K562 (cell line): ENCODE measurements at regions not wholly inside any gene's neighbourhood (a gene's known extent, or its start where the extent isn't known, plus 50 kb on each side); places are given as distances from the start of the nearest gene placed in this dataset.

Experiments used
- ATAC-seq: fragments of 200-7000 bp; cut with Tn5 transposase; 3 replicates; pipeline ENCODE4 v1.9.1; 2020; ENCODE audit warnings: moderate library complexity
- BruUV-seq: library from RNA; stranded (reverse); fragments of 400-500 nt; replicated peaks from 2 replicates; lab custom pipeline; 2021; lab: Mats Ljungman, UMichigan
- CTCF ChIA-PET: fragments of 300-600 bp; formaldehyde crosslinking; extraction: SDS; loops from one replicate; lab custom pipeline; 2021; ENCODE audit warnings: low intra/inter-chr PET ratio; lab: Yijun Ruan, JAX
- POLR2A ChIA-PET: fragments of 300-600, 350-650 bp; sonication (Branson Sonifier 250); formaldehyde crosslinking; extraction: SDS; loops from one replicate; lab custom pipeline; 2021; ENCODE audit warnings: antibody characterized with exemption, inconsistent platforms; lab: Yijun Ruan, JAX
- DNase-seq, 4 experiments: peaks; one replicate each; pipeline versions ENCODE4 v3.0.0 to v3.0.0-alpha.2; 2011 to 2018; ENCODE audit warnings: low spot score in 3 of 4, mixed read lengths in 3 of 4; ENCODE audit errors: extremely low read depth in 1 of 4
- FAIRE-seq: peaks from 2 replicates; lab custom pipeline; 2011; peaks lifted over from hg19 to GRCh38; lab: Jason Lieb, UNC
- H2AFZ ChIP-seq: 2 replicates; pipeline ENCODE4 v1.6.0; 2011; ENCODE audit warnings: low read depth, low read length, control low read depth, inconsistent platforms
- H3K27ac ChIP-seq: fragments of 200-600 bp; 3 replicates; pipeline ENCODE4 v1.8.0; 2011; ENCODE audit warnings: low read depth, mild to moderate bottlenecking, control low read depth, inconsistent platforms, low read length, moderate library complexity, mixed read lengths; ENCODE audit errors: extremely low read depth
- H3K27me3 ChIP-seq, 2 experiments: fragments of 300-600 bp in 1 of 2; 2 replicates in 1 of 2; 3 replicates in 1 of 2; pipeline versions ENCODE4 v1.6.0 to v1.8.0; 2011; ENCODE audit warnings: inconsistent platforms in 2 of 2, low read length in 2 of 2, mild to moderate bottlenecking in 1 of 2, mixed read lengths in 1 of 2, moderate library complexity in 1 of 2; ENCODE audit not compliant: control insufficient read depth in 2 of 2, insufficient read depth in 2 of 2
- H3K36me3 ChIP-seq: fragments of 300-600 bp; 3 replicates; pipeline ENCODE4 v1.8.0; 2011; ENCODE audit warnings: mild to moderate bottlenecking, low read length, inconsistent platforms; ENCODE audit not compliant: control insufficient read depth, insufficient read depth
- H3K4me1 ChIP-seq, 2 experiments: fragments of 200-600 bp in 1 of 2; replicated peaks in 1 of 2; 2 replicates in 1 of 2; 3 replicates in 1 of 2; pipeline versions ENCODE4 v1.5.1 to v1.8.0; 2011; ENCODE audit warnings: inconsistent platforms in 2 of 2, low read length in 2 of 2, mild to moderate bottlenecking in 1 of 2, mixed read lengths in 1 of 2, moderate library complexity in 1 of 2; ENCODE audit not compliant: control insufficient read depth in 2 of 2, insufficient read depth in 2 of 2
- H3K4me2 ChIP-seq: 2 replicates; pipeline ENCODE4 v1.6.1; 2011; ENCODE audit warnings: low read length, control low read depth, inconsistent platforms, mixed read lengths; ENCODE audit not compliant: insufficient read depth
- H3K4me3 ChIP-seq: fragments of 200-600 bp; sonication (generic), shearing (Covaris generic); 2 replicates; pipeline ENCODE4 v1.5.1; 2016; ENCODE audit warnings: control low read depth, inconsistent platforms
- H3K79me2 ChIP-seq: fragments of 200-600 bp; 3 replicates; pipeline ENCODE4 v1.8.0; 2011; ENCODE audit warnings: low read length, inconsistent platforms; ENCODE audit not compliant: control insufficient read depth, insufficient read depth
- H3K9ac ChIP-seq, 2 experiments: 2 replicates each; pipeline versions ENCODE4 v1.6.0 to v1.6.1; 2011; ENCODE audit warnings: low read depth in 2 of 2, low read length in 2 of 2, control low read depth in 1 of 2, inconsistent platforms in 1 of 2, mild to moderate bottlenecking in 1 of 2, mixed read lengths in 1 of 2; ENCODE audit not compliant: insufficient read depth in 1 of 2
- H3K9me1 ChIP-seq: one replicate; pipeline ENCODE4 v1.6.0; 2011; ENCODE audit warnings: inconsistent platforms, mild to moderate bottlenecking, low read length, moderate library complexity; ENCODE audit not compliant: control insufficient read depth, insufficient read depth
- H3K9me3 ChIP-seq: replicated peaks from 2 replicates; pipeline ENCODE4 v1.5.1; 2011; ENCODE audit warnings: low read depth, low read length, inconsistent platforms; ENCODE audit not compliant: control insufficient read depth, insufficient read depth
- H4K20me1 ChIP-seq: replicated peaks from 2 replicates; pipeline ENCODE4 v1.6.1; 2011; ENCODE audit warnings: low read length, inconsistent platforms, mixed read lengths; ENCODE audit not compliant: control insufficient read depth, insufficient read depth
- GMEB1 ChIP-seq: fragments of 250-450 bp; sonication (Bioruptor Pico); IDR thresholded peaks from 2 replicates; pipeline ENCODE4 v1.4.0; 2020; ENCODE audit warnings: mild to moderate bottlenecking
- HDAC3 ChIP-seq: fragments of 450-650 bp; IDR thresholded peaks from 2 replicates; pipeline ENCODE4 v1.6.1; 2018; ENCODE audit warnings: borderline replicate concordance, mild to moderate bottlenecking, moderate library complexity; ENCODE audit not compliant: partially characterized antibody
- HMGN3 ChIP-seq: IDR thresholded peaks from 2 replicates; pipeline ENCODE4 v1.6.1; 2011; ENCODE audit warnings: borderline replicate concordance, low read depth, mild to moderate bottlenecking, mixed read lengths, low read length; ENCODE audit not compliant: insufficient read length; ENCODE audit errors: extremely low read depth
- KHSRP ChIP-seq: fragments of 450-650 bp; IDR thresholded peaks from 2 replicates; pipeline ENCODE4 v1.6.1; 2017
- NFE2L1 ChIP-seq: fragments of 450-650 bp; IDR thresholded peaks from 2 replicates; pipeline ENCODE4 v1.6.1; 2016; ENCODE audit warnings: missing genetic modification characterization, low read depth, mild to moderate bottlenecking, missing compliant biosample characterization, moderate library complexity, borderline replicate concordance
- PREB ChIP-seq: sonication (generic); formaldehyde crosslinking; IDR thresholded peaks from 2 replicates; pipeline ENCODE4 v1.8.1; 2023; ENCODE audit warnings: mild to moderate bottlenecking, missing genetic modification reagents
- RBM17 ChIP-seq: fragments of 200-400 bp; formaldehyde crosslinking; IDR thresholded peaks from 2 replicates; pipeline ENCODE4 v1.6.1; 2017; ENCODE audit warnings: low read depth, mild to moderate bottlenecking, low read length, borderline replicate concordance
- SRSF7 ChIP-seq: fragments of 200-400 bp; formaldehyde crosslinking; optimal IDR thresholded peaks from 2 replicates; pipeline ENCODE3; 2017; ENCODE audit warnings: mild to moderate bottlenecking, low read depth, low read length
- WGBS: fragments of 100-300 bp; shearing (Covaris generic); methylation state at CpG from one replicate; pipeline ENCODE4 v1.1.6; 2016; ENCODE audit warnings: low coverage, mixed read lengths; ENCODE audit not compliant: insufficient coverage; ENCODE audit errors: missing lambda C conversion rate; 5-methylcytosine and 5-hydroxymethylcytosine counted together
- in situ Hi-C: fragments of 300-500 bp; cut with MboI; formaldehyde crosslinking; loops from 4 replicates; pipeline ENCODE4 v1.15.0; 2018; ENCODE audit warnings: inconsistent platforms, mixed read lengths
- intact Hi-C: fragments of 100-400 bp; cut with micrococcal nuclease; formaldehyde crosslinking; loops from 2 replicates; pipeline ENCODE4 v1.14.2; 2022
- TF ChIP-seq, protein P1 (sequence below): IDR thresholded peaks from 2 replicates; pipeline ENCODE4 v1.6.1; 2012; ENCODE audit warnings: low read depth, low read length, improper control_type of control experiment, borderline replicate concordance

DNA sequence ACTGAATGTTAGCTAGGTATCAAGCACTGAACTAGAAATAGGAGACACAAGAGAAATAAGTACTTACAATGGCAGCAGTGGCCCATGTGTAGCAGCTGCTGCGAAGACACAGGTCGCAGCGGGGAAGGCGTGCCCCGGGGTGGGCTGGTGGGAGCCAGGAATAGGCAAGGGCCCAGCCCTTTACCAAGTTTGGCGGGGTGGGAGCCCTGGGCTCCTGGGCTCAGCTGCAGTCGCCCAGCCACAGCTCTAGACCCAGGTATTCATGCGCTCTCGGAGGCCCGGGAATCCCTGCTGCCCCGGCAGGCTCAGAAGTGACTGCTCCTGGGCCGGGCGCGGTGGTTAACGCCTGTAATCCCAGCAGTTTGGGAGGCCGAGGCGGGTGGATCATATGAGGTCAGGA, 1287.3 kb downstream of the CNTNAP5 start:
- POLR2A ChIA-PET: no interaction called here
- no TSS peak for BruUV-seq

More for the DNA sequence above, 1287.3 kb downstream of the CNTNAP5 start:
- 0% methylated on average over 12 of the region's 17 CpGs for WGBS
- intact Hi-C loops (no loop called here), in situ Hi-C loops (no loop called here)
- Histone ChIP-seq H3K9me1 (no peaks in the 10 kb centered on the region), H3K9ac (no peak overlapping the region), H3K79me2 (no peaks in the 10 kb centered on the region), H3K27me3 (no peaks in the 10 kb centered on the region), H4K20me1 (no peaks in the 10 kb centered on the region), H3K27ac (no peak overlapping the region), H3K4me3 (no peak overlapping the region), H3K4me1 (no peaks in the 10 kb centered on the region), H3K36me3 (no peaks in the 10 kb centered on the region), H3K9me3 (no peaks in the 10 kb centered on the region; the same call in 1 of the 2 replicates), H2AFZ (no peak overlapping the region), H3K4me2 (no peak overlapping the region)
- FAIRE-seq: no peak
- no peak for ATAC-seq
- TF ChIP-seq, protein P1, sequence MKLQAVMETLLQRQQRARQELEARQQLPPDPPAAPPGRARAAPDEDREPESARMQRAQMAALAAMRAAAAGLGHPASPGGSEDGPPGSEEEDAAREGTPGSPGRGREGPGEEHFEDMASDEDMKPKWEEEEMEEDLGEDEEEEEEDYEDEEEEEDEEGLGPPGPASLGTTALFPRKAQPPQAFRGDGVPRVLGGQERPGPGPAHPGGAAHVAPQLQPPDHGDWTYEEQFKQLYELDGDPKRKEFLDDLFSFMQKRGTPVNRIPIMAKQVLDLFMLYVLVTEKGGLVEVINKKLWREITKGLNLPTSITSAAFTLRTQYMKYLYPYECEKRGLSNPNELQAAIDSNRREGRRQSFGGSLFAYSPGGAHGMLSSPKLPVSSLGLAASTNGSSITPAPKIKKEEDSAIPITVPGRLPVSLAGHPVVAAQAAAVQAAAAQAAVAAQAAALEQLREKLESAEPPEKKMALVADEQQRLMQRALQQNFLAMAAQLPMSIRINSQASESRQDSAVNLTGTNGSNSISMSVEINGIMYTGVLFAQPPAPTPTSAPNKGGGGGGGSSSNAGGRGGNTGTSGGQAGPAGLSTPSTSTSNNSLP: no peak
- TF ChIP-seq PREB (CRISPR knock-in tag) (no peak), SRSF7 (no peak), HDAC3 (no peak), KHSRP (no peak), HMGN3 (no peak), GMEB1 (CRISPR knock-in tag) (no peak), RBM17 (no peak), NFE2L1 (tag) (no peak)
- DNase-seq: no peak
- CTCF ChIA-PET: no interaction called here
